ENCODE measurements at regions not wholly inside any gene's neighbourhood (a gene's known extent, or its start where the extent isn't known, plus 50 kb on each side); places are given as distances from the start of the nearest gene placed in this dataset.
"Not testable (repeated sequence)": the region's sequence is repeated elsewhere in the genome, so short reads cannot be mapped to it uniquely, and the experiment has no call there.

DNA sequence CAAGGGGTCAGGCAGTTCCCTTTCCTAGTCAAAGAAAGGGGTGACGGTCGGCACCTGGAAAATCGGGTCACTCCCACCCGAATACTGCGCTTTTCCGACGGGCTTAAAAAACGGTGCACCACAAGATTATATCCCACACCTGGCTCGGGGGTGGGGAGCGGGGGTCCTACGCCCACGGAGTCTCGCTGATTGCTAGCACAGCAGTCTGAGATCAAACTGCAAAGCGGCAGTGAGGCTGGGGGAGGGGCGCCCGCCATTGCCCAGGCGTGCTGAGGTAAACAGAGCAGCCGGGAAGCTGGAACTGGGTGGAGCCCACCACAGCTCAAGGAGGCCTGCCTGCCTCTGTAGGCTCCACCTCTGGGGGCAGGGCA is 1890.5 kb upstream of the FLRT2 start:
- not testable (repeated sequence) for TF ChIP-seq POLR2A, POLR2AphosphoS5 (IDR thresholded peaks at IDR 0.05; ENCODE audit: low read depth, low read length)
